IPS-NIHi11 (cell line): ENCODE measurements at regions not wholly inside any gene's neighbourhood (a gene's known extent, or its start where the extent isn't known, plus 50 kb on each side); places are given as distances from the start of the nearest gene placed in this dataset.

Source experiments
- DNase-seq: peaks from one replicate; pipeline ENCODE4 v3.0.0; 2012; ENCODE audit warnings: mixed read lengths, low spot score

- no peak for DNase-seq
These were observed 479.7 kb downstream of the CETN3 start for GRCh38 chr5:89929834-89930233.

DNA sequence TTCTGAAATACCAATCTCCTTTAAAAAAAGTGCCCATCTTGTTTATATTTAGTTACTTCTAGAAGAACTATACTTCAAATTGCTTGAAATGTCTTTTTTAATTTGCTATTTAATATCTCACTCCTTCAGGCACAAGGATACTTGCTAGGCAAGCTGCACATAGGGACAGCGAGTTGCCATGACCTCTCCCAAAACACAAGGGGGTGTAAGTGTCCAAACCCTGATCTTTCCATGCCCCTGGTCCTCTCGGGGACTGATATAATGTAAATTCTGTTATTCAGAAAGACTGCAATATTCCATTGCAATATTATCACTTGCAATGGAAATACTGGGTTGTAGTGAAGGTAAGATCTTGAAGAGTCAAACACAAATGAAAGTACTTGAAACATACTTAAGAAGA is 480.4 kb downstream of the CETN3 start:
- no peak for DNase-seq

DNA sequence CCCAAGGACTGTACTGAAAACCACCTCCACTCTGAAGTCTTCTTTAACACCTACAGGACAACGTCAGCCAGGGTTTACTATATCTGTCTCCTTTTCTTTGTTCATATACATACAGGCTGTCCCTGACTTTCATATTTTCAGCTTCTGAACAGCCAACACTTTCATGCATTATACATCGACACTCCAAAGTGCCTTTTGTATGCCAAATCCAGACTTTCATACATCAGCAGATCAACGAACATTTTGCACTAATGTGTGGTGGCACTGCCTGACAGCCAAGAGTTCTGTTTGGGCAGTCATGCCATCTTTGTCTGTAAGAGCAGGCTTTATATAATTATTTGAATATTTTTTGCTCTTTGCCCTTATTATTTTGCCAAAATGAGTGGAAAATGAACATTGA is 487.4 kb downstream of the CETN3 start:
- no peak for DNase-seq

DNA sequence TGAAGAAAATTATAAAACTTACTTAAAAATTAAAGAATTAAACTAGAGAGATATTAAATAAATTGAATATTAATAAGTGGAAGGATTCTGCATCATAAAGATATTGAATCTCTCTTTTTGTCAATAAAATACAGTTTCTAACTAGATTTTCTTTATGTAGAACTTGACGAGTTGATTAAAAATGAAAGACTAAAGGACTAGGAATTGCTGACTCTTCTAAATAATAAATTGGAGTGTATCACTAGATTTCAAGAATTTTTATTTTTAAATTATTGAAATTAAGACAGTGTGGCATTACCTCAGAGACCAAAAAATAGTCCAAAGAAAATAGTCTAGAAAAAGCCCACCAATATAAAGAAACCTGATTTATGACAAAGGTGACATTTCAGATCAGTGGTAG is 492.4 kb downstream of the CETN3 start:
- no peak for DNase-seq

GRCh38 chr5:89916131-89916530 is 493.4 kb downstream of the CETN3 start:
- no peak for DNase-seq

GRCh38 chr5:89908876-89909275 is 500.7 kb downstream of the CETN3 start:
- DNase-seq: no peak

- DNase-seq: no peak
These were observed 505.1 kb downstream of the CETN3 start for GRCh38 chr5:89904442-89904841.

GRCh38 chr5:89901983-89902382 is 507.6 kb downstream of the CETN3 start:
- no peak for DNase-seq

- DNase-seq: no peak
These were observed 508.2 kb downstream of the CETN3 start for GRCh38 chr5:89901346-89901745.

DNA sequence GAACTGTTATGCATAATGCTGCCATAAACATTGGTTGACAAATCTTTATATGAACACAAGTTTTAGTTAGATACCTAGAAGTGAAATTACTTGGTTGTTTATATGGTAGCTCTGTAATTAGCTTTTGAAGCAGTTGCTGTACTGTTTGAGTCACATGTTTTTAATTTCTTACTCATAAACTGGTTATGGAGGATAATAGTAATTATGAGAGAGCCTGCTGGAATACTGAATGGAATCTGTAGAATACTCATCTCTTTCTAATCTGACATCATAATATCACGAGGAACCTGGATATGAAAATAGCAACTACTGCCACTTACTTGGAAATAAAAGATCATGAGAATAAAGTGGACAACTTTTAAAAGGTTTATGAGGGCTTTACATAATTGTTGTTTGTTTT is 509.2 kb downstream of the CETN3 start:
- no peak for DNase-seq

DNA sequence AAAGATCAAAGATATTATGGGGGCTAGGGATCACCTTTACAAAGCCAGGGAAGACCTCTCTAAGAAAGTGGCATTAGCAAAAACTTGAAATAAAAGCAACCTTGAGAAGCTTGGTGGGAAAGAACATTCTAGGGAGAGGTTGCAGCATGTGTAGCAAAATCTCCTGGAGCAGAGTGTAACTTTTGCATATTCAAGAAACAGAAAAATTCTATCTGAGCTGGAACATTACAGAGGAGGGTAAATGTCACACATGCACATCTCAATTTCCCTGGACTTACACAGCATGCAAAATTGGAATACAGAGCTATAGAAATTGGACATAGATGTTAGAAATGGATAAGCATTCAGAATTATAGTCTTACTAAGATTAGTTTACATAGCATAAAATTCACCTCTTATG is 510.0 kb downstream of the CETN3 start:
- no peak for DNase-seq

GRCh38 chr5:89893546-89893945 is 516.0 kb downstream of the CETN3 start:
- no peak for DNase-seq

DNA sequence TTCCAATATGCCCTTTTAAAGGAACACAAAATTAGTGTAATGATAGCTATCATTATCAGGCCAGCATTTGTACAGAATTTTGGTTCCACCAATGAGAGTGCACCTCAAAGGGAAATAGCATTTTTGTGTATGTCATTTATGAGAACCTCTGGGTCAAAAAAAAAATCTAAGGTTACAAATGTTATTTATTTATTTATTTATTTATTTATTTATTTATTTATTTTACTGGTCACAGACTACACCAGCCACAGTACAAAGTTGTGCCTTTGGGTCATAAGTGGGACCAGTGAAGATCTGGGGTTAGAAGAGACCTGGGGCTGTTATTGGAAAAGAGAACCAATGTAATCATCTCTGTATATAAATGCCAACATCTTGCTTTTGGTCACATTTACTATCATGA is 523.9 kb downstream of the CETN3 start:
- DNase-seq: no peak

- no peak for DNase-seq
These were observed 525.6 kb downstream of the CETN3 start for GRCh38 chr5:89883967-89884366.

- DNase-seq: peak; percentile 9
These were observed 531.1 kb downstream of the CETN3 start for GRCh38 chr5:89878140-89879132.

GRCh38 chr5:89871906-89872305 is 537.6 kb downstream of the CETN3 start:
- DNase-seq: no peak

- DNase-seq: no peak
These were observed 540.2 kb downstream of the CETN3 start for GRCh38 chr5:89869346-89869745.

DNA sequence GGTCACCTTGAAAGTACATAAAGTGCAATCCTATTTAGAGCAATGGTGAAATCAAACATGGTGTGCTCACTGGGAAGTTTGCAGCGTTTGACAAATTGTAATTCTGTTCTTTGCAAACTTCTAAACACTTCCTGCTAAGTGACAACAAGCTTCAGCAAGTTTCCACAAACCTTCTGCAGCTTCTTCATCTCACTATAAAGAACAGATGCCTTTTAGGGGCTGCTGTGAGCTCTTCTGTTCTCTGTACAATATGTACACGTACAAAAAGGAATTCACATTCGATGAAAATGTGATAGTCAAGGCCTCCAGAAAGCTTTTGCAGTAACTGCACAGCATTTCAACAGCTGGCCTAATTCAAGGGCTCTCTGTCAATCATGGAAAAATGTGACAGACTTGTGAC is 543.1 kb downstream of the CETN3 start:
- no peak for DNase-seq

- DNase-seq: no peak
These were observed 544.6 kb downstream of the CETN3 start for GRCh38 chr5:89864941-89865340.

DNA sequence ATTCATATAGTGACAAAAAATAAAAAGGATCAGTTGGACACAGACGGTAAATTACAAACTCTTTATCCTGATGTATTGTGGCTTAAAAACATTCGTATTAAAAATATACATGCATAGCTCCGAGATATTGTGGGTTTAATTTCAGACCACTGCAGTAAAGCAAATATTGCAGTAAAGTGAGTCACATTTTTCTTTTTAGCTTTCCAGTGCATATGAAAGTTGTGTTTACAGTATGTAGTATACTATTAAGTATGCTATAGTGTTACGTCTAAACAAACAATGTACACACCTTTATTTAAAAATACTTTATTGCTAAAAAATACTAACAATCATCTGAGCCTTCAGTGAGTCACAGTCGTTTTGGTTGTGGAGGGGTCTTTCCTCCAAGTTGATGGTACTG is 551.8 kb downstream of the CETN3 start:
- DNase-seq: no peak

DNA sequence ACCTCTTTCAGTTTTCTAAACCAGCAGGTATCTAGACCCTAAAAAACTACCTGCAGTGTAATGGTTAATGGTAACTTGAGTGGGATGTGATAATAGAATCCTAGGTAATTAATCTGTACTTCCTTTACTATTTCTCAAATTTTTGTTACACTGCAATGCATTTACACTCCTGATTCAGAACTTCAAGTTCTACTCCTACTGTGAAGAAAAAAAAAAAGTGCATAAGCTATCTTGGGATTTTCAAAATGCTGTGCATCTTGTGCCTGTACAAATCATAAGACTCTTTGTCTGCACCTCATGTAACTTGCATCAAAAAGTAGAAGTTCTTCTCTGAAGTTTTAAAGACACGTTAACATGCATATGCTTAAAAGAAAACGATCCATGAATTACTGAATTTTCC is 554.1 kb downstream of the CETN3 start:
- no peak for DNase-seq

GRCh38 chr5:89851911-89852310 is 557.6 kb downstream of the CETN3 start:
- no peak for DNase-seq

DNA sequence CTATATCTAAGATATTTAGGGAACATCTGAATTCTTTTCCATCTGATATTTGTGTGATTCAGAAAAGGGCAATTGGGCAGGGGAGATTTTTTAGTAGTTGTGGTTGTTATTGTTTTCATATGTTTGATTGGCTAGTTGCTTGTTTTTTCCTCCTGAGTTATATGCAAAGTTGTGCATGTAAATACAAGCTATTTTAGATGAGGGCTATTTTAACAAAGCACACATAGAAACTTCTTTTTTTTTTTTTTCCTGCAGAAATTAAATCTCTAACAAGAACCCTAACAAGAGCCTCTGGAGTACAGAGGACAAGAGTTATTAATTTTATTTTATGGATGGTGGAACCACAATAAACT is 559.1 kb downstream of the CETN3 start:
- no peak for DNase-seq
